Stomach (tissue), 8 donors: ENCODE measurements at regions not wholly inside any gene's neighbourhood (a gene's known extent, or its start where the extent isn't known, plus 50 kb on each side); places are given as distances from the start of the nearest gene placed in this dataset.

Source experiments
- DNase-seq, 2 donors: peaks; one replicate each; pipeline versions ENCODE4 v3.0.0 to v3.0.0-alpha.2; 2013 to 2019
- H3K27ac ChIP-seq, 5 donors: fragments of 200-600 bp in 4 of 5; sonication (generic) in 4 of 5; one replicate each; pipeline ENCODE4 v1.5.1; 2013 to 2019; ENCODE audit warnings: mild to moderate bottlenecking in 1 of 5, moderate library complexity in 1 of 5
- H3K27me3 ChIP-seq, 3 donors: fragments of 200-600 bp; sonication (generic); one replicate each; pipeline ENCODE4 v1.5.1; 2017 to 2019; ENCODE audit warnings: mixed run types in 1 of 3
- H3K36me3 ChIP-seq, 4 donors: fragments of 200-600 bp; sonication (generic); 1 replicate in 3 of 4; 2 replicates in 1 of 4; pipeline ENCODE4 v1.5.1; 2016 to 2019
- H3K4me1 ChIP-seq, 4 donors: fragments of 200-600 bp; sonication (generic); one replicate each; pipeline ENCODE4 v1.5.1; 2016 to 2019
- H3K4me3 ChIP-seq, 4 donors: fragments of 200-600 bp; sonication (generic) in 3 of 4; one replicate each; pipeline ENCODE4 v1.5.1; 2016 to 2019; ENCODE audit warnings: mild to moderate bottlenecking in 1 of 4
- H3K9me3 ChIP-seq, 4 donors: fragments of 200-600 bp; sonication (generic); one replicate each; pipeline ENCODE4 v1.5.1; 2016 to 2019
- CTCF ChIP-seq, 7 experiments: fragments of 450-650 bp in 4 of 7; fragments of 200-600 bp in 3 of 7; sonication (generic) in 3 of 7; IDR thresholded peaks; one replicate each; pipeline ENCODE4 v1.5.1; 2016 to 2019; ENCODE audit warnings: antibody characterized with exemption in 7 of 7, control low read depth in 2 of 7, mild to moderate bottlenecking in 1 of 7
- EP300 ChIP-seq: sonication (generic); formaldehyde crosslinking; IDR thresholded peaks from one replicate; pipeline ENCODE4 v1.6.1; 2017; ENCODE audit warnings: antibody characterized with exemption
- POLR2A ChIP-seq, 4 donors: fragments of 450-650 bp; IDR thresholded peaks; one replicate each; pipeline ENCODE4 v1.6.1; 2016; ENCODE audit warnings: antibody characterized with exemption in 4 of 4, control low read depth in 2 of 4, mild to moderate bottlenecking in 1 of 4, moderate library complexity in 1 of 4
- POLR2AphosphoS5 ChIP-seq, 3 donors: sonication (generic); formaldehyde crosslinking; IDR thresholded peaks; one replicate each; pipeline ENCODE4 v1.6.1; 2016; ENCODE audit warnings: antibody characterized with exemption in 3 of 3
- WGBS, 5 donors: extraction: QIAGEN DNeasy Blood & Tissue Kit in 3 of 5; methylation state at CpG; one replicate each; pipeline versions ENCODE4 v1.1.5 to v1.1.7; 2013 to 2018; 5-methylcytosine and 5-hydroxymethylcytosine counted together
- intact Hi-C: fragments of 100-400 bp; cut with DNase I; formaldehyde crosslinking; loops from one replicate; pipeline ENCODE4 v1.15.1; 2023; ENCODE audit warnings: low total_unique reads
- donor health status: healthy with polysubstance abuse.
- donor health status: Bipolar disorder and iron deficiency.
- donor health status: healthy.

- 61 to 71% (median 69%) methylated on average over 6 of the region's 6 CpGs for WGBS, 5 donors
- H3K4me3 ChIP-seq: no peak overlapping the region
- no peaks in the 10 kb centered on the region for H3K4me1 ChIP-seq
- peak overlapping the region in 1 of 5 donors; percentile 24 for H3K27ac ChIP-seq
- peak in 1 of 2 donors; percentile 32 for DNase-seq
- intact Hi-C loops: no loop called here
- TF ChIP-seq POLR2A (IDR thresholded peaks at IDR 0.05): no peak
- TF ChIP-seq POLR2AphosphoS5 (IDR thresholded peaks at IDR 0.05): no peak
- no peak for TF ChIP-seq CTCF (IDR thresholded peaks at IDR 0.05)
- no peak for TF ChIP-seq EP300
- no peaks in the 10 kb centered on the region for H3K36me3 ChIP-seq
- peaks cover 0 to 4% (median 2%) of the 10 kb centered on the region in 4 donors for H3K9me3 ChIP-seq
- peaks cover 0 to 4% (median 0%) of the 10 kb centered on the region in 3 donors for H3K27me3 ChIP-seq
Observed at GRCh38 chr20:2217857-2218539, 77.8 kb upstream of the TGM3 start.

GRCh38 chr20:2219481-2220006 lies 76.3 kb upstream of the TGM3 start:
- peaks cover 0 to 4% (median 2%) of the 10 kb centered on the region in 4 donors for H3K9me3 ChIP-seq
- no peak overlapping the region for H3K4me3 ChIP-seq
- TF ChIP-seq CTCF (IDR thresholded peaks at IDR 0.05): no peak
- no peak for TF ChIP-seq POLR2AphosphoS5 (IDR thresholded peaks at IDR 0.05)
- TF ChIP-seq POLR2A (IDR thresholded peaks at IDR 0.05): no peak
- no peak for TF ChIP-seq EP300
- DNase-seq: no peak
- WGBS, 5 donors: 65 to 77% (median 75%) methylated on average over 2 of the region's 2 CpGs
- no peaks in the 10 kb centered on the region for H3K4me1 ChIP-seq
- no peak overlapping the region for H3K27ac ChIP-seq
- no peaks in the 10 kb centered on the region for H3K36me3 ChIP-seq
- no peaks in the 10 kb centered on the region for H3K27me3 ChIP-seq
- intact Hi-C loops: no loop called here

- no peaks in the 10 kb centered on the region for H3K4me1 ChIP-seq
- intact Hi-C loops: no loop called here
- no peak overlapping the region for H3K27ac ChIP-seq
- no peaks in the 10 kb centered on the region for H3K27me3 ChIP-seq
- H3K36me3 ChIP-seq: no peaks in the 10 kb centered on the region
- DNase-seq: no peak
- no peak overlapping the region for H3K4me3 ChIP-seq
- H3K9me3 ChIP-seq: peaks cover 0 to 4% (median 2%) of the 10 kb centered on the region in 4 donors
- TF ChIP-seq POLR2AphosphoS5 (IDR thresholded peaks at IDR 0.05): no peak
- 46 to 80% (median 61%) methylated on average over 2 of the region's 2 CpGs for WGBS, 5 donors
Observed at GRCh38 chr20:2220298-2220697, 75.5 kb upstream of the TGM3 start.

- intact Hi-C loops: no loop called here
- DNase-seq: no peak
- H3K27me3 ChIP-seq: no peaks in the 10 kb centered on the region
- TF ChIP-seq POLR2A (IDR thresholded peaks at IDR 0.05): no peak
- no peak for TF ChIP-seq CTCF (IDR thresholded peaks at IDR 0.05)
- TF ChIP-seq EP300: no peak
- no peak for TF ChIP-seq POLR2AphosphoS5 (IDR thresholded peaks at IDR 0.05)
- no peak overlapping the region for H3K4me3 ChIP-seq
- H3K36me3 ChIP-seq: no peaks in the 10 kb centered on the region
- no peak overlapping the region for H3K27ac ChIP-seq
- H3K9me3 ChIP-seq: peaks cover 0 to 4% (median 2%) of the 10 kb centered on the region in 4 donors
- 39 to 52% (median 46%) methylated on average over 2 of the region's 2 CpGs for WGBS, 5 donors
- H3K4me1 ChIP-seq: no peaks in the 10 kb centered on the region
Observed at GRCh38 chr20:2221921-2222320, 73.9 kb upstream of the TGM3 start.
